Prostate gland (tissue), 2 donors: ENCODE measurements at regions not wholly inside any gene's neighbourhood (a gene's known extent, or its start where the extent isn't known, plus 50 kb on each side); places are given as distances from the start of the nearest gene placed in this dataset.

Experiments used
- DNase-seq: peaks from one replicate; pipeline ENCODE4 v3.0.0-alpha.2; 2019; ENCODE audit warnings: low spot score
- H3K27ac ChIP-seq, 2 donors: fragments of 200-600 bp; sonication (generic); 2 replicates each; pipeline ENCODE4 v1.5.1; 2017 to 2019
- H3K27me3 ChIP-seq: fragments of 200-600 bp; sonication (generic); replicated peaks from 2 replicates; pipeline ENCODE4 v1.5.1; 2019; ENCODE audit not compliant: insufficient read depth
- H3K36me3 ChIP-seq, 2 donors: fragments of 200-600 bp; sonication (generic); 1 replicate in 1 of 2; 2 replicates in 1 of 2; pipeline versions ENCODE4 v1.5.1 to v1.8.1; 2017 to 2019
- H3K4me1 ChIP-seq: fragments of 200-600 bp; sonication (generic); replicated peaks from 2 replicates; pipeline ENCODE4 v1.5.1; 2019
- H3K4me3 ChIP-seq, 2 donors: fragments of 200-600 bp; sonication (generic); 2 replicates each; pipeline ENCODE4 v1.5.1; 2017 to 2019
- H3K9me3 ChIP-seq: fragments of 200-600 bp; sonication (generic); 2 replicates; pipeline ENCODE4 v1.5.1; 2017
- CTCF ChIP-seq, 4 experiments: fragments of 200-600 bp in 2 of 4; fragments of 450-650 bp in 2 of 4; sonication (generic) in 2 of 4; IDR thresholded peaks; 1 replicate in 3 of 4; 2 replicates in 1 of 4; pipeline ENCODE4 v1.5.1; 2016 to 2019; ENCODE audit warnings: antibody characterized with exemption in 4 of 4, mild to moderate bottlenecking in 2 of 4, moderate library complexity in 2 of 4
- POLR2A ChIP-seq: fragments of 450-650 bp; IDR thresholded peaks from one replicate; pipeline ENCODE4 v1.6.1; 2016; ENCODE audit warnings: antibody characterized with exemption, mild to moderate bottlenecking
- POLR2AphosphoS5 ChIP-seq: sonication (generic); formaldehyde crosslinking; IDR thresholded peaks from one replicate; pipeline ENCODE4 v1.6.1; 2017; ENCODE audit warnings: antibody characterized with exemption
- WGBS: methylation state at CpG from one replicate; pipeline ENCODE4 v1.1.5; 2018; 5-methylcytosine and 5-hydroxymethylcytosine counted together
- intact Hi-C: fragments of 100-400 bp; cut with DNase I; formaldehyde crosslinking; loops from one replicate; pipeline ENCODE4 v1.14.2; 2022

GRCh38 chr13:104597546-104598180 is 1531.4 kb upstream of the SLC10A2 start:
- WGBS, result 100% methylated on average over 2 of the region's 2 CpGs
- no peak overlapping the region for H3K27ac ChIP-seq
- H3K36me3 ChIP-seq, result no peaks in the 10 kb centered on the region
- no peak overlapping the region for H3K4me3 ChIP-seq
- H3K9me3 ChIP-seq, result no peaks in the 10 kb centered on the region
- TF ChIP-seq POLR2AphosphoS5, result no peak
- no peak for TF ChIP-seq POLR2A
- TF ChIP-seq CTCF (IDR thresholded peaks at IDR 0.05), result no peak
- DNase-seq, result no peak
- no peaks in the 10 kb centered on the region for H3K4me1 ChIP-seq
- intact Hi-C loops, result no loop called here
- no peaks in the 10 kb centered on the region for H3K27me3 ChIP-seq

GRCh38 chr13:104595511-104595910 is 1529.3 kb upstream of the SLC10A2 start:
- DNase-seq, result no peak
- H3K27ac ChIP-seq, result no peak overlapping the region
- H3K36me3 ChIP-seq, result no peaks in the 10 kb centered on the region
- no peak overlapping the region for H3K4me3 ChIP-seq
- no peaks in the 10 kb centered on the region for H3K27me3 ChIP-seq
- intact Hi-C loops, result no loop called here
- H3K4me1 ChIP-seq, result no peaks in the 10 kb centered on the region
- H3K9me3 ChIP-seq, result no peaks in the 10 kb centered on the region
- 44% methylated on average over 3 of the region's 3 CpGs for WGBS
- TF ChIP-seq CTCF (IDR thresholded peaks at IDR 0.05) (no peak), POLR2A (no peak), POLR2AphosphoS5 (no peak)

GRCh38 chr13:104594806-104595205 is 1528.6 kb upstream of the SLC10A2 start:
- no peak for TF ChIP-seq CTCF (IDR thresholded peaks at IDR 0.05)
- no peak for DNase-seq
- intact Hi-C loops, result no loop called here
- Histone ChIP-seq H3K9me3 (no peaks in the 10 kb centered on the region), H3K4me3 (no peak overlapping the region), H3K27me3 (no peaks in the 10 kb centered on the region), H3K36me3 (no peaks in the 10 kb centered on the region), H3K27ac (no peak overlapping the region), H3K4me1 (no peaks in the 10 kb centered on the region)
- WGBS, result 69% methylated on average over 2 of the region's 2 CpGs

- H3K9me3 ChIP-seq, result no peaks in the 10 kb centered on the region
- no peaks in the 10 kb centered on the region for H3K4me1 ChIP-seq
- no peak overlapping the region for H3K4me3 ChIP-seq
- H3K27me3 ChIP-seq, result no peaks in the 10 kb centered on the region
- no peak for TF ChIP-seq POLR2AphosphoS5
- no peak for TF ChIP-seq CTCF (IDR thresholded peaks at IDR 0.05)
- TF ChIP-seq POLR2A, result no peak
- H3K36me3 ChIP-seq, result no peaks in the 10 kb centered on the region
- no peak for DNase-seq
- 83% methylated on average over 2 of the region's 2 CpGs for WGBS
- no peak overlapping the region for H3K27ac ChIP-seq
- intact Hi-C loops, result no loop called here
Measured at GRCh38 chr13:104593693-104594092, 1527.5 kb upstream of the SLC10A2 start.

- H3K9me3 ChIP-seq, result no peaks in the 10 kb centered on the region
- no peak overlapping the region for H3K27ac ChIP-seq
- TF ChIP-seq CTCF (IDR thresholded peaks at IDR 0.05), result no peak
- no peak for TF ChIP-seq POLR2A
- no peak for TF ChIP-seq POLR2AphosphoS5
- H3K27me3 ChIP-seq, result no peaks in the 10 kb centered on the region
- no peaks in the 10 kb centered on the region for H3K4me1 ChIP-seq
- no peak for DNase-seq
- H3K4me3 ChIP-seq, result no peak overlapping the region
- intact Hi-C loops, result no loop called here
- 94% methylated on average over 4 of the region's 4 CpGs for WGBS
- H3K36me3 ChIP-seq, result no peaks in the 10 kb centered on the region
Measured at GRCh38 chr13:104593251-104593576, 1527.0 kb upstream of the SLC10A2 start.
